HG03342 (cell line): ENCODE measurements at regions not wholly inside any gene's neighbourhood (a gene's known extent, or its start where the extent isn't known, plus 50 kb on each side); places are given as distances from the start of the nearest gene placed in this dataset.
"Not testable (repeated sequence)": the region's sequence is repeated elsewhere in the genome, so short reads cannot be mapped to it uniquely, and the experiment has no call there.

Experiments used
- ATAC-seq: cut with Tn5 transposase; IDR thresholded peaks from one replicate; pipeline ENCODE4 v1.9.1; 2021; ENCODE audit warnings: mild to moderate bottlenecking, moderate library complexity; ENCODE audit not compliant: unreplicated experiment

GRCh38 chrX:34406580-34406979 is 250.5 kb downstream of the TMEM47 start:
- no peak for ATAC-seq

GRCh38 chrX:34404386-34405070 is 252.6 kb downstream of the TMEM47 start:
- ATAC-seq, result no peak

GRCh38 chrX:34401411-34401810 is 255.7 kb downstream of the TMEM47 start:
- no peak for ATAC-seq

- no peak for ATAC-seq
These were observed 250.3 kb upstream of the FAM47A start for GRCh38 chrX:34382416-34382815.

GRCh38 chrX:34381241-34381640 is 249.1 kb upstream of the FAM47A start:
- ATAC-seq, result no peak

- ATAC-seq, result no peak
These were observed 247.8 kb upstream of the FAM47A start for GRCh38 chrX:34379891-34380290.

GRCh38 chrX:34377645-34378044 is 245.5 kb upstream of the FAM47A start:
- ATAC-seq, result no peak

- no peak for ATAC-seq
These were observed 239.6 kb upstream of the FAM47A start for GRCh38 chrX:34371754-34372153.

- ATAC-seq, result no peak
These were observed 233.4 kb upstream of the FAM47A start for GRCh38 chrX:34365471-34365870.

GRCh38 chrX:34350561-34351335 is 218.6 kb upstream of the FAM47A start:
- ATAC-seq, result no peak

GRCh38 chrX:34343001-34343400 is 210.9 kb upstream of the FAM47A start:
- no peak for ATAC-seq

GRCh38 chrX:34341814-34342213 is 209.7 kb upstream of the FAM47A start:
- no peak for ATAC-seq

GRCh38 chrX:34341258-34341657 is 209.1 kb upstream of the FAM47A start:
- no peak for ATAC-seq

GRCh38 chrX:34338046-34338445 is 205.9 kb upstream of the FAM47A start:
- ATAC-seq, result no peak

- ATAC-seq, result not testable (repeated sequence)
These were observed 203.3 kb upstream of the FAM47A start for GRCh38 chrX:34335376-34335775.

- ATAC-seq, result no peak
These were observed 200.2 kb upstream of the FAM47A start for GRCh38 chrX:34332334-34332733.

GRCh38 chrX:34325460-34325859 is 193.3 kb upstream of the FAM47A start:
- ATAC-seq, result no peak

GRCh38 chrX:34320424-34320823 is 188.3 kb upstream of the FAM47A start:
- ATAC-seq, result not testable (repeated sequence)

- peak; percentile 78 for ATAC-seq
These were observed 168.8 kb upstream of the FAM47A start for GRCh38 chrX:34300871-34301270.

GRCh38 chrX:34299451-34299967 is 167.4 kb upstream of the FAM47A start:
- ATAC-seq, result no peak

- ATAC-seq, result no peak
These were observed 162.6 kb upstream of the FAM47A start for GRCh38 chrX:34294665-34295064.

GRCh38 chrX:34288782-34289181 is 156.7 kb upstream of the FAM47A start:
- ATAC-seq, result no peak
